ENCODE measurements at regions not wholly inside any gene's neighbourhood (a gene's known extent, or its start where the extent isn't known, plus 50 kb on each side); places are given as distances from the start of the nearest gene placed in this dataset.

GRCh38 chr17:14719942-14720341 lies 419.1 kb downstream of the HS3ST3B1 start:
- TF ChIP-seq POLR2A (IDR thresholded peaks at IDR 0.05; ENCODE audit: low read length), result no peak
- no peak for TF ChIP-seq GATA1 (IDR thresholded peaks at IDR 0.05; ENCODE audit: low read depth, low read length)
